Peyer's patch (tissue), 4 donors: ENCODE measurements at regions not wholly inside any gene's neighbourhood (a gene's known extent, or its start where the extent isn't known, plus 50 kb on each side); places are given as distances from the start of the nearest gene placed in this dataset.

Experiments used
- DNase-seq, 3 donors: peaks; one replicate each; pipeline ENCODE4 v3.0.0-alpha.2; 2017 to 2019
- H3K27ac ChIP-seq, 4 donors: fragments of 200-600 bp; sonication (generic); one replicate each; pipeline ENCODE4 v1.5.1; 2016 to 2019
- H3K27me3 ChIP-seq, 2 donors: fragments of 200-600 bp; sonication (generic); one replicate each; pipeline ENCODE4 v1.5.1; 2019
- H3K36me3 ChIP-seq, 3 donors: fragments of 200-600 bp; sonication (generic); one replicate each; pipeline ENCODE4 v1.5.1; 2016 to 2019
- H3K4me1 ChIP-seq, 4 donors: fragments of 200-600 bp; sonication (generic); one replicate each; pipeline ENCODE4 v1.5.1; 2016 to 2019
- H3K4me3 ChIP-seq, 4 donors: fragments of 200-600 bp; sonication (generic); 1 replicate in 3 of 4; 2 replicates in 1 of 4; pipeline ENCODE4 v1.5.1; 2016 to 2019; ENCODE audit warnings: mild to moderate bottlenecking in 1 of 4
- H3K9me3 ChIP-seq, 4 donors: fragments of 200-600 bp; sonication (generic); one replicate each; pipeline ENCODE4 v1.5.1; 2016 to 2019; ENCODE audit warnings: mild to moderate bottlenecking in 1 of 4
- CTCF ChIP-seq, 6 experiments: fragments of 450-650 bp in 4 of 6; fragments of 200-600 bp in 2 of 6; sonication (generic) in 1 of 6; IDR thresholded peaks; one replicate each; pipeline ENCODE4 v1.5.1; 2017 to 2019; ENCODE audit warnings: antibody characterized with exemption in 6 of 6, mild to moderate bottlenecking in 3 of 6, moderate library complexity in 1 of 6
- POLR2A ChIP-seq, 2 donors: fragments of 450-650 bp; IDR thresholded peaks; one replicate each; pipeline ENCODE4 v1.5.1; 2017; ENCODE audit warnings: antibody characterized with exemption in 2 of 2, mild to moderate bottlenecking in 2 of 2, moderate library complexity in 2 of 2

GRCh38 chr2:221758076-221758475, 186.0 kb upstream of the EPHA4 start:
- Histone ChIP-seq H3K36me3 (no peaks in the 10 kb centered on the region), H3K4me3 (no peak overlapping the region), H3K9me3 (no peaks in the 10 kb centered on the region), H3K27me3 (no peaks in the 10 kb centered on the region), H3K27ac (no peak overlapping the region), H3K4me1 (no peaks in the 10 kb centered on the region)
- DNase-seq: no peak
- TF ChIP-seq POLR2A (IDR thresholded peaks at IDR 0.05): no peak
- no peak for TF ChIP-seq CTCF (IDR thresholded peaks at IDR 0.05)

- Histone ChIP-seq H3K27me3 (no peaks in the 10 kb centered on the region), H3K27ac (no peak overlapping the region), H3K9me3 (no peaks in the 10 kb centered on the region), H3K4me3 (no peak overlapping the region), H3K4me1 (no peaks in the 10 kb centered on the region), H3K36me3 (no peaks in the 10 kb centered on the region)
- no peak for TF ChIP-seq CTCF (IDR thresholded peaks at IDR 0.05)
- no peak for TF ChIP-seq POLR2A (IDR thresholded peaks at IDR 0.05)
- DNase-seq: no peak
Observed at GRCh38 chr2:221753401-221753800, 181.3 kb upstream of the EPHA4 start.

GRCh38 chr2:221752781-221753180, 180.7 kb upstream of the EPHA4 start:
- Histone ChIP-seq H3K27me3 (no peaks in the 10 kb centered on the region), H3K9me3 (no peaks in the 10 kb centered on the region), H3K27ac (no peak overlapping the region), H3K36me3 (no peaks in the 10 kb centered on the region), H3K4me1 (no peaks in the 10 kb centered on the region), H3K4me3 (no peak overlapping the region)
- DNase-seq: no peak
- TF ChIP-seq POLR2A (IDR thresholded peaks at IDR 0.05): no peak
- no peak for TF ChIP-seq CTCF (IDR thresholded peaks at IDR 0.05)

GRCh38 chr2:221750316-221750715, 178.2 kb upstream of the EPHA4 start:
- Histone ChIP-seq H3K36me3 (no peaks in the 10 kb centered on the region), H3K4me1 (no peaks in the 10 kb centered on the region)

GRCh38 chr2:221747289-221747972, 175.3 kb upstream of the EPHA4 start:
- H3K4me1 ChIP-seq: no peaks in the 10 kb centered on the region
- H3K9me3 ChIP-seq: no peaks in the 10 kb centered on the region
- no peak overlapping the region for H3K27ac ChIP-seq
- no peak overlapping the region for H3K4me3 ChIP-seq
- H3K36me3 ChIP-seq: no peaks in the 10 kb centered on the region
- DNase-seq: no peak
- TF ChIP-seq POLR2A (IDR thresholded peaks at IDR 0.05) (no peak), CTCF (IDR thresholded peaks at IDR 0.05) (no peak)
- no peaks in the 10 kb centered on the region for H3K27me3 ChIP-seq

More at GRCh38 chr2:221750316-221750715, 178.2 kb upstream of the EPHA4 start:
- DNase-seq: no peak
- Histone ChIP-seq H3K9me3 (no peaks in the 10 kb centered on the region), H3K27me3 (no peaks in the 10 kb centered on the region), H3K27ac (no peak overlapping the region), H3K4me3 (no peak overlapping the region)
- no peak for TF ChIP-seq CTCF (IDR thresholded peaks at IDR 0.05)
- TF ChIP-seq POLR2A (IDR thresholded peaks at IDR 0.05): no peak
